ENCODE measurements at regions not wholly inside any gene's neighbourhood (a gene's known extent, or its start where the extent isn't known, plus 50 kb on each side); places are given as distances from the start of the nearest gene placed in this dataset.
"Not testable (repeated sequence)": the region's sequence is repeated elsewhere in the genome, so short reads cannot be mapped to it uniquely, and the experiment has no call there.

- TF ChIP-seq CTCF, POLR2A (IDR thresholded peaks at IDR 0.05): not testable (repeated sequence)
These were observed 1172.4 kb downstream of the TMEM121 start for GRCh38 chr14:106698620-106699267.
